Suprapubic skin (tissue), 4 donors: ENCODE measurements at regions not wholly inside any gene's neighbourhood (a gene's known extent, or its start where the extent isn't known, plus 50 kb on each side); places are given as distances from the start of the nearest gene placed in this dataset.
A peak's percentile ranks its signal among the peaks of the same experiment; 100 is the strongest.
"Not testable (repeated sequence)": the region's sequence is repeated elsewhere in the genome, so short reads cannot be mapped to it uniquely, and the experiment has no call there.

ENCODE experiments used
- DNase-seq, 2 donors: peaks; one replicate each; pipeline ENCODE4 v3.0.0-alpha.2; 2019; ENCODE audit warnings: low spot score in 2 of 2
- H3K27ac ChIP-seq: fragments of 200-600 bp; sonication (generic); one replicate; pipeline ENCODE4 v1.5.1; 2019
- H3K27me3 ChIP-seq: fragments of 200-600 bp; sonication (generic); one replicate; pipeline ENCODE4 v1.5.1; 2019
- H3K36me3 ChIP-seq: fragments of 200-600 bp; sonication (generic); one replicate; pipeline ENCODE4 v1.5.1; 2019
- H3K4me1 ChIP-seq: fragments of 200-600 bp; sonication (generic); one replicate; pipeline ENCODE4 v1.5.1; 2019
- H3K4me3 ChIP-seq: fragments of 200-600 bp; sonication (generic); one replicate; pipeline ENCODE4 v1.5.1; 2019; ENCODE audit warnings: mild to moderate bottlenecking
- H3K9me3 ChIP-seq: fragments of 200-600 bp; sonication (generic); one replicate; pipeline ENCODE4 v1.5.1; 2019
- EP300 ChIP-seq: sonication (generic); formaldehyde crosslinking; IDR thresholded peaks from one replicate; pipeline ENCODE4 v1.6.1; 2017; ENCODE audit warnings: antibody characterized with exemption
- POLR2A ChIP-seq, 2 donors: fragments of 450-650 bp; IDR thresholded peaks; one replicate each; pipeline ENCODE4 v1.6.1; 2017; ENCODE audit warnings: antibody characterized with exemption in 2 of 2, mild to moderate bottlenecking in 2 of 2, moderate library complexity in 2 of 2
- POLR2AphosphoS5 ChIP-seq, 3 donors: sonication (generic); formaldehyde crosslinking; IDR thresholded peaks; one replicate each; pipeline ENCODE4 v1.6.1; 2017; ENCODE audit warnings: antibody characterized with exemption in 3 of 3
- WGBS: methylation state at CpG from one replicate; pipeline ENCODE4 v1.1.5; 2018; 5-methylcytosine and 5-hydroxymethylcytosine counted together
- TF ChIP-seq, protein P1 (sequence below), 2 donors: fragments of 200-600 bp in 1 of 2; fragments of 450-650 bp in 1 of 2; sonication (generic) in 1 of 2; IDR thresholded peaks; one replicate each; pipeline ENCODE4 v1.5.1; 2016 to 2019; ENCODE audit warnings: antibody characterized with exemption in 2 of 2, mild to moderate bottlenecking in 1 of 2, moderate library complexity in 1 of 2

DNA sequence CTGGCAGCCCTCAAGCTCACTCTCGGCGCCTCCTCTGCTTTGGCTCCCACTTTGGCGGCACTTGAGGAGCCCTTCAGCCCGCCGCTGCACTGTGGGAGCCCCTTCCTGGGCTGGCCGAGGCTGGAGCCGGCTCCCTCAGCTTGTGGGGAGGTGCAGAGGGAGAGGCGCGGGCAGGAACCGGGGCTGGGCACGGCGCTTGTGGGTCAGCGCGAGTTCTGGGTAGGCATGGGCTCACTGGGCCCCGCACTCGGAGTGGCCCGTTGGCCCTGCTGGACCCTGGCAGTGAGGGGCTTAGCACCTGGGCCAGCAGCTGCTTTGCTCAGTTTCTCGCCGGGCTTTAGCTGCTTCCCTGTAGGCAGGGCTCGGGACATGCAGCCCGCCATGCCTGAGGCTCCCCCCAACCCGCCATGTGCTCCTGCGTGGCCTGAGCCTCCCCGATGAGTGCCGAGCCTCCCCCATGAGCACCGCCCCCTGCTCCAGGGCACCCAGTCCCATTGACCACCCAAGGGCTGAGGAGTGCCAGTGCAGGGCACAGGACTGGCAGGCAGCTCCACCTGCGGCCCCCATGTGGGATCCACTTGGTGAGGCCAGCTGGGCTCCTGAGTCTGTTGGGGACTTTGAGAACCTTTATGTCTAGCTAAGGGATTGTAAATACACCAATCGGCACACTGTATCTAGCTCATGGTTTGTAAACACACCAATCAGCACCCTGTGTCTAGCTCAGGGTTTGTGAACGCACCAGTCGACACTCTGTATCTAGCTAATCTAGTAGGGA lies 101.5 kb upstream of the DRD5 start:
- 98% methylated on average over 15 of the region's 30 CpGs for WGBS
- DNase-seq: no peak
- no peak for TF ChIP-seq POLR2AphosphoS5 (IDR thresholded peaks at IDR 0.05)
- TF ChIP-seq POLR2A (IDR thresholded peaks at IDR 0.05): no peak
- TF ChIP-seq EP300: no peak
- TF ChIP-seq, protein P1, sequence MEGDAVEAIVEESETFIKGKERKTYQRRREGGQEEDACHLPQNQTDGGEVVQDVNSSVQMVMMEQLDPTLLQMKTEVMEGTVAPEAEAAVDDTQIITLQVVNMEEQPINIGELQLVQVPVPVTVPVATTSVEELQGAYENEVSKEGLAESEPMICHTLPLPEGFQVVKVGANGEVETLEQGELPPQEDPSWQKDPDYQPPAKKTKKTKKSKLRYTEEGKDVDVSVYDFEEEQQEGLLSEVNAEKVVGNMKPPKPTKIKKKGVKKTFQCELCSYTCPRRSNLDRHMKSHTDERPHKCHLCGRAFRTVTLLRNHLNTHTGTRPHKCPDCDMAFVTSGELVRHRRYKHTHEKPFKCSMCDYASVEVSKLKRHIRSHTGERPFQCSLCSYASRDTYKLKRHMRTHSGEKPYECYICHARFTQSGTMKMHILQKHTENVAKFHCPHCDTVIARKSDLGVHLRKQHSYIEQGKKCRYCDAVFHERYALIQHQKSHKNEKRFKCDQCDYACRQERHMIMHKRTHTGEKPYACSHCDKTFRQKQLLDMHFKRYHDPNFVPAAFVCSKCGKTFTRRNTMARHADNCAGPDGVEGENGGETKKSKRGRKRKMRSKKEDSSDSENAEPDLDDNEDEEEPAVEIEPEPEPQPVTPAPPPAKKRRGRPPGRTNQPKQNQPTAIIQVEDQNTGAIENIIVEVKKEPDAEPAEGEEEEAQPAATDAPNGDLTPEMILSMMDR (IDR thresholded peaks at IDR 0.05): no peak
- Histone ChIP-seq H3K4me1 (no peaks in the 10 kb centered on the region), H3K27ac (no peak overlapping the region), H3K27me3 (no peaks in the 10 kb centered on the region), H3K9me3 (no peaks in the 10 kb centered on the region), H3K36me3 (no peaks in the 10 kb centered on the region), H3K4me3 (no peak overlapping the region)

DNA sequence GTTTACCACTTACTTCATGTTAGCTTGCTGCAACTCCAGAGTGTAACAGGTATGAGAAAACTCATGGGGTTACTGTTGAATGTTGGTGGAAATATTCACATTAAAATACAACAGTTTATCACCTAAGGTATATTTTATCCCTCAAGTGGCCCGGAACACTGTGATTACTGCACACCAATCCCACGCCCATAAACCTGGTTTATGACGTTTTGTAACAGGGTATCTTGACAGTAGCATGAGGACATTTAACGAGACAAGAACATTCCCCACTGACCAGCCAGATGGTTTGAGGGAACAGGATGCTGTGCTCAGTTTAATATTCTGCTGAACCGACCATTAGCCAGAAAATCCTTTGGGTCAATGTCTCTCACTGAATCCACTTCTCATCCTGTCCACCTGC lies 98.3 kb upstream of the DRD5 start:
- WGBS: 86% methylated on average over 5 of the region's 5 CpGs
- not testable (repeated sequence) for H3K36me3 ChIP-seq, DNase-seq, H3K9me3 ChIP-seq, H3K27me3 ChIP-seq, H3K27ac ChIP-seq, H3K4me3 ChIP-seq, H3K4me1 ChIP-seq

- H3K4me1 ChIP-seq, H3K36me3 ChIP-seq, H3K9me3 ChIP-seq, H3K4me3 ChIP-seq, H3K27ac ChIP-seq, DNase-seq, H3K27me3 ChIP-seq: not testable (repeated sequence)
- 66% methylated on average over 5 of the region's 5 CpGs for WGBS
Measured at GRCh38 chr4:9685016-9685415, 96.4 kb upstream of the DRD5 start.

GRCh38 chr4:9685692-9686091 lies 95.7 kb upstream of the DRD5 start:
- Histone ChIP-seq H3K27me3 (no peaks in the 10 kb centered on the region), H3K27ac (no peak overlapping the region), H3K4me3 (no peak overlapping the region), H3K4me1 (no peaks in the 10 kb centered on the region), H3K36me3 (no peaks in the 10 kb centered on the region), H3K9me3 (no peaks in the 10 kb centered on the region)
- no peak for DNase-seq
- TF ChIP-seq, protein P1 (IDR thresholded peaks at IDR 0.05): no peak
- TF ChIP-seq POLR2AphosphoS5 (IDR thresholded peaks at IDR 0.05) (no peak), POLR2A (IDR thresholded peaks at IDR 0.05) (no peak), EP300 (no peak)

GRCh38 chr4:9690636-9691237 lies 90.7 kb upstream of the DRD5 start:
- H3K4me1 ChIP-seq, H3K27me3 ChIP-seq, DNase-seq, H3K27ac ChIP-seq, H3K9me3 ChIP-seq, H3K36me3 ChIP-seq: not testable (repeated sequence)
- WGBS: 14% methylated on average over 9 of the region's 9 CpGs
- peak overlapping the region; percentile 65 for H3K4me3 ChIP-seq

DNA sequence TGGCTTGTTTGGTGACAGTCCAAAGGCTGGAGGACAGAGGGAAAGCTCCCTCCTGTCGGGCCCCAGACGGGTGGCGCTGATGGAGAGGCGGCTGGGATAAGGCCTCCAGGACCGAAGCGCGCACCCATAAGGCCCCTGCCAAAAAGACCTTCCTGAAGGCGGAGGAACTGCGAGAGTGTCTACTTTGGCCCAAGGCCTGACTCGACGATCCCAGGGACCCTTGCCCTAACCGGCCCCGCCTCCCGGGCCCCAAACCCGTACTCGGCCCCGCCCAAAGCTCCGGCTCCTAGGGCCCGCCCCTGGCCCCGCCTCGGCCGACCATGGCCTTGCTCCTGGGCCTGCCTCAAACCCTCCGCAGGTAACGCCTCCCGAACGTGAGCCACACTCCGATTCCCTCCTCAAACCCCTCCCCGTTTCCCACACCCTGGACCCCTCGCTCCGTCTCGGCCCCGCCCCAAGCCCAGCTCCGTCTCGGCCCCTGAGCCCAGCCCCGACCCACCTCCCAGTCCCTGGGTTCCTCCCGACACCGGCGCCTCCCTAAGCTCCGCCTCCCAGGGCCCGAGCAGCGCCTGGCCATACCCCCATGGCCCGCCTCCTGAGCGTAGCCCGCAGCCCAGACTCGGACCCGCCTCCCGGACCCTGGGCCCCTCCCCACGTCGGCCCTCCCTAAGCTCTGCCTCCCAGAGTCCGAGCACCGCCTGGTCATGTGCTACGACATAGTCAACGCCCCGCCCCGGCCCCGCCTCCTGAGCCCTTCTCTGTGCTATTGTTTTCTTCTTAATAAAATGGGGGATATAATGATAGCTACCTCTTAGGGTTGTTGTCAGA lies 90.0 kb upstream of the DRD5 start:
- TF ChIP-seq EP300 (no peak), POLR2A (IDR thresholded peaks at IDR 0.05) (no peak), POLR2AphosphoS5 (IDR thresholded peaks at IDR 0.05) (no peak)
- TF ChIP-seq, protein P1 (IDR thresholded peaks at IDR 0.05): no peak
- WGBS: under 1% methylated on average over 48 of the region's 56 CpGs
- peak overlapping the region; percentile 65 for H3K4me3 ChIP-seq

GRCh38 chr4:9692791-9693491 lies 88.5 kb upstream of the DRD5 start:
- not testable (repeated sequence) for H3K27me3 ChIP-seq, H3K4me1 ChIP-seq, H3K9me3 ChIP-seq, H3K27ac ChIP-seq, DNase-seq, H3K36me3 ChIP-seq, H3K4me3 ChIP-seq
- WGBS: 69% methylated on average over 5 of the region's 5 CpGs

More for the DNA sequence above, 90.0 kb upstream of the DRD5 start:
- H3K4me1 ChIP-seq: peaks cover 8% of the 10 kb centered on the region
- peak overlapping the region; percentile 75 for H3K27ac ChIP-seq
- DNase-seq: peak; percentile 98
- no peaks in the 10 kb centered on the region for H3K9me3 ChIP-seq
- H3K27me3 ChIP-seq: no peaks in the 10 kb centered on the region
- H3K36me3 ChIP-seq: no peaks in the 10 kb centered on the region

DNA sequence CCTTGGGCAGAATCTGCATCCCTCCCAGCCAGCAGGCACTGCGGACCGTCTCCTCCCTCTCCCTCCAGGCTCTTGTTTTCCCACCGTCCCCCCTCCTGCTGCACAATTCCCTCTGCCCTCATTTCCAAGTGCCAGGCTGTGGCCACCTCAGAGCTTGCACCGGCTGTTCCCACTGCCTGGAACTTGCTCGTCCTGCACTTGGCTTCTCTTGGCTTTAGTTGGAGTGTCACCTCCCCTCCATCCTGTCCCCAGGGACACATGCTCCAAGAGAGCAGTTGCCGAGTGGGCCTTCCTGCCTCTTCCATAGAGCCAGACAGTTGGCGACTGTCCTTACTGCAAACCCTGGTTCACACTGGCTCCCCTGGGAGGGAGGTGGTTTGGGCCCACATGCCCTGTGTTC lies 87.0 kb upstream of the DRD5 start:
- H3K27me3 ChIP-seq, H3K9me3 ChIP-seq, H3K4me3 ChIP-seq, DNase-seq, H3K36me3 ChIP-seq, H3K27ac ChIP-seq, H3K4me1 ChIP-seq: not testable (repeated sequence)
- 80% methylated on average over 6 of the region's 7 CpGs for WGBS
